Middle frontal gyrus (tissue), 1 donor: ENCODE measurements at regions not wholly inside any gene's neighbourhood (a gene's known extent, or its start where the extent isn't known, plus 50 kb on each side); places are given as distances from the start of the nearest gene placed in this dataset.
"Not testable (repeated sequence)": the region's sequence is repeated elsewhere in the genome, so short reads cannot be mapped to it uniquely, and the experiment has no call there.

Experiments
- DNase-seq: peaks from one replicate; pipeline ENCODE4 v3.0.0-alpha.2; 2015; ENCODE audit warnings: low spot score; ENCODE audit errors: extremely low spot score

DNA sequence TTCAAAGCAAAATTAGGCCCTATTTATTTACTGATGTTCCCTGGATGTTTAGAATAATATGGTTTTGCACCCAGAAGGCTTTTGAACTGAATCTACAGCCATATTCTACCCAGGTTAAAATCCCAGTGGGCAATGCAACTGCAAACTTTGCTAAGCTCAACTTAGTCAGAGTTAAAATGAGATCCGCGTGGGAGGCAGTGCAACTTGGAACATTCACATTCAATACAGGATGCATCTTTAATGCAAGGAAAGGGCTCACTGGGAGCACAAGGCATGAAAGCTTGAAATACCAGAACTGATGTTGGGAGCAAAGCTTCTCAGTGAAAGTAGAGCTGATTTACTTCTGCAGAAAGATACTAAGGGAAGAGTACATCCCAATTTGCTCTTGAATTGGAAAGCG, 281.2 kb upstream of the DEFB112 start:
- no peak for DNase-seq

DNA sequence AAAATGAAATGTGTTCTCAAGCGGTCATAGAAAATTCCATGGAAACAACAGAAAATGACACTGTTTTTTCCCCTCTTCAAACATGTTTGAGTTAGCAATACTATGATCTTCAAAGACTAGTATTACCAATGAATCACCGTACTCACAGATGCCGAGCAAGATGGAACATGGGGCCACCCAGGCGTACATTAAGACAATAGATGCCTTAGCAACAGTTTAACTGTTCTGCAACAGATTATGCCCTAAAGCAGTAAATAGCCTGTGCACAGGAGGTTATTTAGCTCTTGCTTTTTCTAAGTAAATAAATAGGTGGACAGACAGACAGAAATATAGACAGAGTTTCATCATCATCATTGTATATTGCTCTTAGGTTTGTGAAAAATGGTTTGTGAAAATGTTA, 284.0 kb upstream of the DEFB112 start:
- DNase-seq, result no peak

DNA sequence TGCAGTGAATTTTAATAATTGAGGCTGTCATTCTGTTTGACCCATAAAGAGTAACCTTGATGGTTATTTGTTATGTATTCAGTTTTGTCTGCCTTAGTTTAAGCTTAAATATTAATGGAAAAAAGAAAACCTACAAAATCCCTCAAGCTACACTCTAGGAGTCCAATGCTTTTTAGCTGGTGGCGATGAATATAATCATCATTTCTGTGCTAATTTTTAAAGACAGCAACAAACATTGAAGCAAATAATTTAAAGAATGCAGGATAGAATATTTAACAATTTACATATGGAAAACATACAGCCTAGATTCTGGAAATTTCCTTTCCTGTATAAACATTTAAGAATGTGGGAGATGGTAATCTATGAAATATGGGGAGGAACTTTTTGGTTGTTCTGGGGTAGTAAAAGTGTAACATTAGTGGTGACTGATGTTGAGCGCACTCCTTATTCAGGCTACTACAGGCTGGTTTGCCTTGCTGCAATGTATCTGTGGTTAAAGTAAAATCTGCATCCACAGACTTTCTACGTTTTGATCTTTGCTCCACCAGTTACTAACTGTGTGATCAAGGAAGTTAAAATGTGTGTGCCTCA, 287.9 kb upstream of the DEFB112 start:
- DNase-seq, result no peak

DNA sequence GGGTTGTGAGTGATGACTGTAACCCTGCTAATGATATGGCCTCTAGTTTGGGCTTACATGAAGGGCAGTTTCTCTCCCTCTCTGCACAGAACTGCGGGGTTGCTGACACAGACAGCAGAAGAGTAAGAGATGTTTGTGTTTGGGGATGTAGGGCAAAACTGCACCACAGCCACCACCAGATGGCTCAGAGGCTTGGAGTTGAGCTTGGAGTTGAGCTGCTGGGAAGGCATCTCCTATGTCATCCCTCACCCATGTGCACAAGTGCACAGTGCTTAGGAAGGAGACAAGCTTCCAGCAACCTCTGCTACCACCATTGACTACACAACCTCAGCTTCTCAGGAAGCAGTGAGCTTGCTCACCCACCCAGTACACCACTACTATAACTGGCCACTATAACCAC, 303.9 kb upstream of the DEFB112 start:
- no peak for DNase-seq

DNA sequence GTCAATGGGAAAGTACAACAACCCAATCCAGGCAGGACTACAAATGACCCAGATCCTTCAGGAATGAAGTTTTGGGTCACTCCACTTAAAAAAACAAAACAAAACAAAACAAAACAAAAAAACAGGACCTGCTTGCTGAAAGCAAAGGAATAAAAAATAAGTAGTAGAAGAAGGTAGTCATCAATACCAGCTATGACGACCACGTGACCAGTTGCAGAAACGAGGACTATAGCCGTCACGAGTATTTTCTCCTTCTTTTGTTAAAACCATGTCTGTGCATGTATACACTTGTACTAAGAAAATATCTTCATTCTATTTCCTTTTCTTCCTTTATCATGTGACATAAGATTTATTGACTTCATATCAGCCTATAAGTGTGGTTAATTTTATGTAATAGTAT, 308.4 kb upstream of the DEFB112 start:
- no peak for DNase-seq

DNA sequence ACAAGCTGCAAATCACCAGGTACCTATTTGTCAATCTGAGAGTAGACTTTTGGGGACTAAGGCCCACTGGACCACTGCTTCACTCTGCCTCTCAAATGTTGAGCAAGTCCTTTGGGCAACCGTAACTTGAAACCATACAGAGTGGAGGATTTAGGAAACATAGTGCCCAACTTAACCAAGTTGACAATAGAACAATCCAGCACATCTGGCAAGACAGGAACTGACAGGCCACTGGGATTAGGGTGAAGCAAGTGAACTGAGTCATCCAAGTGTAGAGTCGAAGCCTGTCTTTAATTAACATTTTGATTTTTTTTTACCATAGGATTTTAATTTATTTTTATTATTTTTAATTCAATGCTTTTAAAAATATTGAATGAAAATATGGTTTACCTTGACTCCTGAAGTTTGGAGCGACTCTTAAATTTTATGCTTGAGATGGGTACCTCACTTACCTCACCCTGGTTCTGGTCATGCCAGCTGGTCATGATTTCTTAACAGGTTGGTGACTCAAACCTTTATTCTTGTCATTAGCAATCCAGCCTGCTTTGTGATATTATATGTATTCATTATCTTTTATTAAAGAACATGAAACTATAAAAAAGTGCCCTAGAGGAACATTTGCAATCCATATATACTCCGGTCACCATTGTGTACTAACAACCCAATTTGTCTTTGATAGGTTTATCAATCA, 312.1 kb upstream of the DEFB112 start:
- no peak for DNase-seq

DNA sequence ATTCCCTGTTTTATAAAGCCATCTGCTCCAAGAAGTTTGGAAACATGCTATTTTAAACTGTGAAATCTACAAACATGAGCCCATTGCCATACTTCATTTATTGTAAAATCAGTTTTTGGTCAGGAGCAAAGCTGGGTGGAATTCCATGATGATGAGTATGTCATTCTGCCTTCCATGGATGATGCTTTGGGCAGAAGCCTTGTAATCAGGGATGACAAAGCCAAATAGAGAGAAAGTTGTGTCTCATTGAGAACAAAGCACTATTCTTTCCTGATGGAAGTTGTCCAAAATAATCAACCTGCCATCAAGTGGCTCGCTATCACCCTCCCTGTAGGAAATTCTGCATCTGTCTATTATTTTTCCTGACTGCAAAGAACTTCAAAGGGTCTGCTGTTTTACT, 313.0 kb upstream of the DEFB112 start:
- DNase-seq, result peak; percentile 19

DNA sequence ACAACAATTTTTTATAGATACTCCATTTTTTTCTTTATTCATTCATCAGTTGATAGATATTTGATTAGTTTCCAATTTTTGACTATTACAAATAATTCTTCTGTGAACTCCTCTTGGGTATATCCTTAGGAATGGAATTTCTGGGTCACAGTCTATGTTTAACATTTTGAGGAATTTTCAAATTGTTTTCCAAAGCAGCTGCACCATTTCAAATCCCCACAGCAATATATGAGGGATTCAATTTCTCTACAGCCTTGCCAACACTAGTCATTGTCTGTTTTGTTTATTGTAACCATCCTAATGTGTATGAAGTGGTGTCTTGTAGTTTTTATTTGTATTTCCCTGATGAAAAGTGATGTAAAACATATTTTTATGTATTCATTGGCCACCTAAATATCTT, 320.3 kb upstream of the DEFB112 start:
- no peak for DNase-seq

DNA sequence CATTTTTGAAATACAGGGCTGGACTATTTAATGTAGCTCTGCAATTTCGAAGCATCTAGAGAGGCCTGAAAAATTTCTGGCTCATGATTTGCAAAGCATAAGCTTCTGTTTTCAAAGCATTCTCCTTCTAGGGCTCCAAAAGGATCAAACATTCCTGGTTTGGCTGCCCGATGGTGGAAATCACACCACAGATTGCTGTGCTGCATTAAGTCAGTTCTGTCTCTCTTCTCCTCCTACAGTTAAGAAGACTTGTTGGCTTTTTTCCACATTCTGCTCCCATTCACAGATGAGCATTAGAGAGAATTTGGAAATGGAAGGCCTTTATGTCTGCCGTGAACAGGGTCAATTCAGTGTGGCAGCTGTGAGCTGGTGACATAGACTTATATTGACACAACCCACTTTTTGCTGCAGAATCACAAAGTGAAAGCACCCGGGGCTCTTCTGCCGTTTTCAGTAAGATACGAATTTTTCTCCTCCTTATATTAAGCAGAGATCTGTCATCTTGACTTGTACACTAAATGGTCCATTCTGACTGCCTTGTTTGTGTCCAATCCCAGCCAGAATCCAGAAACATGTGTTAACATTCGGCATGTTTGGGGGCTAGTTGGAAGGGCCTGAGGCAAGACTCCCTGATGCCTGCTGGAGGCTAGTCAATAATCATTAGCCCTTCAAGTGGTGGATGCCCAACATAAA, 330.8 kb upstream of the DEFB112 start:
- peak; percentile 46 for DNase-seq

DNA sequence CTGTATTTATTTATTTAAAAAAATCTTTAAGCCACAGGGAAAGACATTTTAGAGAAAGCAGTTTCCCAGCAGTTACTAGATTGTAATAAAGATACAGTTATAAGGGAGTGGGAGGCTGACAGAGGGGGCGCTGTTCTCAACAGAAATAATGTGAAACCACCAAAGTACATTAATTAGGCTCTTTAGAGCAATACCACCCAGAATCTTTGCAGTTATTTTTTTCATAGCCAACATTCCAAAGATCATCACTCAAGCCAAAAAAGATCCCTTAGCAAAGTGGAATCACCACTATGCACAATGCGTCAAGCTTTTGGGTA, 331.3 kb upstream of the DEFB112 start:
- DNase-seq, result no peak

DNA sequence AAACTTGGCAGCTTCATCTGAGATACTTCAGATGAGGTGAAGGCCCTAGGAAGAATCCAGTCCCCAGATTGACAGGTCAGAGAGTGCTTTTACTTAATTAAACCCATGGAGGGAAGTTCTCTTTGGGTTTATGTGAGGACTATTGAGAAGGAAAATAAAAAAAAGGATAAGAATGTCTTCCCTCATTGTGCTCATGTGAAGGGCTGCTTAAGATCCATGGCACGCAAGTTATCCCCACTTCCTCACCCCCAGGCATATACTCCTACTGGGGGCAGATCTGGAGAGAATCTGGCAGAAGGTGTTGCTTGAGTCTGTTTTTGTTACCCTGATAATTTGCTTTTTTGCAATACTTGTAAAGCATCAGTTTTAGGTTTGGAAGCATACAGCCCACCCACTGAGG, 322.9 kb upstream of the TFAP2D start:
- DNase-seq, result no peak

DNA sequence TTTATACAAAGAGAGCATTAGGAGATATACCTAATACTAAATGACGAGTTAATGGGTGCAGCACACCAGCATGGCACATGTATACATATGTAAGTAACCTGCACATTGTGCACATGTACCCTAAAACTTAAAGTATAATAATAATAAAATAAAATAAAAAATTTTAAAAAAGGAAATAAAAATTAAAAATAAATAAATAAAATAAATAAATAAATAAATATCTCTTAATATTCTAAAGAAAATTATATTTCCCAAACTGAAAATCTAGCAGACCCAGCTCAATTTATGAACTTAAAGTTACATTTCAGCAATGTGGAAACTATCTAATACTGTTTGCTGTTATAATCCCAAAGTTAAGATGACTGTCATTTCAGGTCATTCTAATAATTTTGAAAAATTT, 319.2 kb upstream of the TFAP2D start:
- not testable (repeated sequence) for DNase-seq

DNA sequence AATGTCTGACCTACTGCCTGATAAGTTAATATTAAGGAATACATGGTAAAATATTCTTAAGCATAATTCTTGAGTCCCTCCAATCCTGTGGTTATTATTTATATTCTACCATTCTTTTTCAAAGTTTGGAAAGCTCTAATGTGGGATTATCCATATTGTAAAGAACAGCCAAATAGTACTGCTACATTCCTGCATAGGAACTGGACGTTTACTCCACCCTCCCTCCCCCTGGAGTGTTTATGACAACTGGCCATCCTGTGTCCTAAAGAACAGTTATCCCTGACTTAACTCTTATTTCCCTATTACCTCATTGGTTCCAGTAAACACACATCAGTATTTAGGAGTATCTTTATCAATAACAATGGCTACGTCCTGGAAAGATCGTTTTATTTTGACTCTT, 308.7 kb upstream of the TFAP2D start:
- DNase-seq, result no peak

DNA sequence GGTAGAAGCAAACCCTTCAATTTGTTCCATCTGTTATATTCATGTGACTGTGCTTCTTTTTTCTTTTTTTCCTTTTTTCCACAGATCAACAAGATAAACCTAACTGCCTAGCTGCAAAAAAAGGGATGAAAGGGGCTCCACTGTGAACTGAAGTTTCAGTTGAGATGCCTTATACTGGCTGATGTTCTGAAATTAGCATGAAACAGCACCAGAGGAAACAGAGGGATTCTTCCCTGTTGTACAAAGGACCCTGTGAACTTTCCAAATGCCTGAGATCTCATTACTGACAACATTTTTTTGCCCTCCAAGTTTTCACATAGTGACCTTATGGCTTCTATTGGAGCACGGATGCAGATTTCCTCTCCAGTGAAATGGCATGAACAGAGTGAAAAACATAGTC, 302.7 kb upstream of the TFAP2D start:
- DNase-seq, result no peak

DNA sequence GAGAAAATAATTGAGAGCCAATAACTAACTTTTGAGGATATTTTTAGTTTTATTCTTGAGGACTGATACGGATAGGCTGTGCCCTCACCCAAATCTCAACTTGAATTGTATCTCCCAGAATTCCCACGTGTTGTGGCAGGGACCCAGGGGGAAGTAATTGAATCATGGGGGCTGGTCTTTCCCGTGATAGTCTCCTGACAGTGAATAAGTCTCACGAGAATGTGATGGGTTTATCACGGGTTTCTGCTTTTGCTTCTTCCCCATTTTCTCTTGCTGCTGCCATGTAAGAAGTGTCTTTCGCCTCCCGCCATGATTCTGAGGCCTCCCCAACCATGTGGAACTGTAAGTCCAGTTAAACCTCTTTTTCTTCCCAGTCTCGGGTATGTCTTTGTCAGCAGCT, 292.3 kb upstream of the TFAP2D start:
- DNase-seq, result not testable (repeated sequence)

DNA sequence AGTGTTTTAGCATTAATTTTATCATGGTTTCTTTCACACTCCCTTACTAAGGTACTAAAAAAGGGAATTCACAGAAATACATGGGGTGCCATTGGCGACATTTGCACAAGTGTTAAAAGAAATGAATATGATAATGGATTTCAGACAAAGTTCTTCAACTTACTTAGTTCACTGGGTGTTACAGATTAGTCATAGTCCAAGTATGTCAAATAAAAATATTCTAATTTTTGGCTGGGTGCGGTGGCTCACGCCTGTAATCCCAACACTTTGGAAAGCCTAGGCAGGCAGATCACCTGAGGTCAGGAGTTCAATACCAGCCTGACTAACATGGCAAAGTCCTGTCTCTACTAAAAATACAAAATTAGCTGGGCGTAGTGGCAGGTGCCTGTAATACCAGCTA, 286.1 kb upstream of the TFAP2D start:
- no peak for DNase-seq

DNA sequence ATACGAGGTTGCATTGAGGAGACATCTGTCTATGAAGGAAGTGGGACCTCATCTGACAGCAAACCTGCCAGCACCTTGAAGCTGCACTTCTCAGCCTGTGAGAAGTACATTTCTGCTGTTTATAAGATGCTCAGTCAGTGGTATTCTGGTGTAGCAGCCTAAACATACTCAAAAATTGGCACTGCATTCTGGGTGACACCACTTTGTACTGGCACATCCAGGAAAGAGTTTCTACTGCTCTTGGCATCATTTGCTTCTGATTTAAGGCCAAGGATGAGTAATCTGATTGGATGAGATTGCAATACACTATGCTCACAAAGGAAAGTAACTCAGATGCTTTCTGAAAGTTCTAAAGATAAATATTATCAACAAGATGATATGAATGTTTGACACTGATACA, 275.4 kb upstream of the TFAP2D start:
- DNase-seq, result no peak

DNA sequence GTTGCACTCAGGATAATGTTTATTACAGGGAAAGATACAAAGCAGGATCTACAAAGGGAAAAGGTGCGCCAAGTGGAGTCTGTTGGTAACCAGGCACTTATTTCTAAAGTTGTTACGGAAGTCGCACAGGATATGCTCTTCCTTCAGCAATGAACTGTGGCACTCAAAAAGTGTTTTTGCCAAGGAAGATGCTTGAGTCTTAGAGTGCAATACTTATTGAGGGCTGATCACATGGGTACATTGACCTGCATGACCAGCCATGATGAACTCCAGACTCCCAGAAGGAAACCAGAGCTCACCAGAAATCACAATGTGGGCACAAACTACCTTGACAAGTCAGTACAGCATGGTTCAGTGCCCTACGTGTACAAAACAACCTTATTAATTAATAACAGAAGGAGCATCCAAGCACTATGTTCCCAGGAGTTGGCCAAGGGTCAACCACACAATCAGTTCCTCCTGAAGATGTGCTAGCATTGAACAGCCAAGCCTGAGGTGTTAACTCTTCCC, 270.7 kb upstream of the TFAP2D start:
- DNase-seq, result no peak

DNA sequence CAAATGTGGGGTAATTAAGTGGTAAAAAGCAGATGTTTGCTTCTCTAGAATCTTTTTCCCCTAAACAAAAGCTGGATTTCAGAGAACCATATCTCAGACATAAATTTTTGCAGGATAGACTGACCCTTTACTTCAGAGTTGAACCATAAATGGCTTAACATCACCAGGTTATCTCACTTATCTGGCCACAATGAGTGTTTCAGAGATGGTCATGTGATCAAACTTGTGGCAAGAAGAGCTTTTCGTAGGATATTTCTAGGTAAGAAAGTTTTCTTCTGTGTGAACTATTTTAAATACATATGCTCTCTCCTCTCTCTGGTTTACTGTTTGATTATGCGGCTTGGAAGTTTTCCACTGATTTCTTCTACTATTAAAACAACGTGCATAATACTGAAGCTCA, 270.2 kb upstream of the TFAP2D start:
- no peak for DNase-seq

DNA sequence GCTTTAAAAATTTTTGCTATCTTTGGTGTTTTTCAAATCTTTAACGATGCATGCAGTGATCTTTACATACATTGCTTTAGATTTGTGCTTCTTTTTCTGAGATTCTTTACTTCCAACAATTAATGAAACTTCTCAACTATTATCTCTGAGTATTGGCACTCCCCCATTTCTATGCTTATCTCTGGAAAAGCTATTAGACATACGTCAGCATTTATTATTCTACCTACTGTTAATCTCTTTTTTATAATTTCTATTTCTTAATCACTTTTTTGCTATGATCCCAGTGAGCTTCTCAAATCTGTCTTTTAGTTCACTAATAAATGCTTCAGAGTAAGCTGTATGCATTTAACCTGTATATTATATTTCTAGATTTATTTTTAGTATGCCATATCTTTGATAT, 264.2 kb upstream of the TFAP2D start:
- DNase-seq, result no peak

DNA sequence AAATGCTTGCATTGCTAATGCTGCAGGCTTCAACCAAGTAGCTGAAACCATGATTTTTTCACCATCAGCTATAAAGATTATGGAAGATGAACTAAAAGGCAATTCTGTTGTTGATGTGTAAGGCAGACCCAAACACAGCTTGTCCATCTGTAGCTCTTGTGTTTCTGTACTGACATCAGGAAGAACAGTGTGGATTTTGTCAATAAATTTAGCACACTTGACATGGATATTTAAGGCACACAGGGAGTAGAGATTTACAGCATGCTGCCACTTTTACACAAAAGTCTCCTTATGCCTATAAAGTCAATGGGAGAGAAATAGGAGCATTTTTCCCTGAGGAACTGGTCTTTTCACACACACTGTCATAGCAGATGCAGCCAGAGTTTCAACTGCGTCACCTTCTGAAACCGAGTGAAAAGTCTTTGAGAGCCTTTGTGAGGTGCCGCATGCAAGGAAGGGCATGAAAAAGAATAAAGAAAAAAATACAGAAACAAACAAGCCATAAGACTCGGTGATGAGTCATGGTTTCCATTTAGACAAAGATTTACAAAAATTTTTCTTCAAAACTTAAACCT, 261.4 kb upstream of the TFAP2D start:
- DNase-seq, result no peak

DNA sequence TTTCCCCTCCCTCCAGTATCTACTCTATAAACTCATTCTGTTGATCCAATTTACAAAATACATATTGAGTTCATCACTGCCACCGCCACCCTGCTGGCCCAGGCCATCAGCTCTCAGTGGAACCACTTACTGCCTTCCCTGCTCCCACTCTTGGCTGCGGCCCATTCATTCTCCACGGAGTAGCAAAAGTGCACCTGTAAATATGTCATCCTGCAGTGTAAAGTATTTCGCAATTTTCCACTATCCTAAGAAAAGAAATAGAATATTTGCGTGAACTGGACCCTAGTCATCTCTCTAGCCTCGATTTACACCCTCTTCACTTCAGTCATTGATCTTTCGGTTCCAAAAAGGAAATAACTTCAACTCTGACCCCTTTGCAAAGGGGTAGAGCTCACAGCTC, 258.3 kb upstream of the TFAP2D start:
- no peak for DNase-seq

DNA sequence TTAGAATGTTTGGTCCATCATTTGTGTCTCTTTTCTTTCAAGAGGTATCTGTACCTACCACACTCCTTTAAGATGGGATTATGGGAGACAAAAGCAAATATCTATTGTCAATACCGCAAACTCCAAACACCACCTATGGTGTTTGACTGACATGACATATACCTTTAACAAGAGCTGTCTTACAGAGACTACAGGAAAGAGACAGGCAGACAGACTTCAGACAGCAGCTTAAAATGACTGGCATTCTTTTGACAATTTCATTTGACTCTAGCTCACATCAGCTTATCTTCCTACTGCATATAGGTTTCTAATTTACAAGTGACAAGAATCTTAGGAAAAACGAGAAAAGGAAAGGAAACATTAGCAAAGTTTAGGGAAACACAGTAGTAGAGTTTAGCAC, 256.0 kb upstream of the TFAP2D start:
- DNase-seq, result no peak
